HepG2 (cell line): ENCODE measurements at regions not wholly inside any gene's neighbourhood (a gene's known extent, or its start where the extent isn't known, plus 50 kb on each side); places are given as distances from the start of the nearest gene placed in this dataset.

Experiments used
- ATAC-seq: fragments of 200-7000 bp; cut with Tn5 transposase; 3 replicates; pipeline ENCODE4 v1.9.1; 2020; ENCODE audit warnings: mild to moderate bottlenecking, moderate library complexity
- BruUV-seq: library from RNA; stranded (reverse); fragments of 400-500 nt; replicated peaks from 2 replicates; lab custom pipeline; 2021; lab: Mats Ljungman, UMichigan
- CTCF ChIA-PET: fragments of 300-600 bp; formaldehyde crosslinking; extraction: SDS; loops from one replicate; lab custom pipeline; 2021; ENCODE audit warnings: low total read pairs, inconsistent platforms, low intra/inter-chr PET ratio; lab: Yijun Ruan, JAX
- POLR2A ChIA-PET: fragments of 350-600 bp; sonication (Branson Sonifier 250); formaldehyde crosslinking; loops from one replicate; lab custom pipeline; 2020; ENCODE audit warnings: antibody characterized with exemption, inconsistent platforms; lab: Yijun Ruan, JAX
- DNase-seq: peaks from one replicate; pipeline ENCODE4 v3.0.0-alpha.2; 2015; ENCODE audit warnings: low spot score
- FAIRE-seq: peaks from 3 replicates; lab custom pipeline; 2011; peaks lifted over from hg19 to GRCh38; lab: Jason Lieb, UNC
- H2AFZ ChIP-seq: one replicate; pipeline ENCODE4 v1.6.1; 2011; ENCODE audit warnings: low read length, inconsistent platforms
- H3K27ac ChIP-seq: fragments of 300-600 bp; 3 replicates; pipeline ENCODE4 v1.8.0; 2011; ENCODE audit warnings: mixed run types, mild to moderate bottlenecking, mixed read lengths, low read length, inconsistent platforms; ENCODE audit not compliant: insufficient read depth; ENCODE audit errors: extremely low read length
- H3K27me3 ChIP-seq, 2 experiments: fragments of 200-600 bp in 1 of 2; 2 replicates in 1 of 2; 3 replicates in 1 of 2; pipeline versions ENCODE4 v1.6.0 to v1.8.0; 2011; ENCODE audit warnings: low read length in 2 of 2, mild to moderate bottlenecking in 2 of 2, moderate library complexity in 2 of 2, inconsistent platforms in 1 of 2; ENCODE audit not compliant: insufficient read depth in 2 of 2, control insufficient read depth in 1 of 2
- H3K36me3 ChIP-seq, 2 experiments: fragments of 200-600 bp in 1 of 2; replicated peaks in 1 of 2; 2 replicates in 1 of 2; 3 replicates in 1 of 2; pipeline versions ENCODE4 v1.5.1 to v1.8.0; 2011; ENCODE audit warnings: low read length in 2 of 2, inconsistent platforms in 1 of 2; ENCODE audit not compliant: insufficient read depth in 2 of 2, control insufficient read depth in 1 of 2
- H3K4me1 ChIP-seq: 2 replicates; pipeline ENCODE4 v1.5.1; 2012; ENCODE audit warnings: low read length, inconsistent platforms; ENCODE audit not compliant: insufficient read depth
- H3K4me2 ChIP-seq: 2 replicates; pipeline ENCODE4 v1.6.0; 2011; ENCODE audit warnings: low read depth, low read length, inconsistent platforms
- H3K4me3 ChIP-seq, 3 experiments: fragments of 200-600 bp in 1 of 3; sonication (generic), shearing (Covaris generic) in 1 of 3; replicated peaks in 1 of 3; 2 replicates each; pipeline ENCODE4 v1.5.1; 2011 to 2016; ENCODE audit warnings: low read length in 3 of 3, inconsistent platforms in 2 of 3, low read depth in 2 of 3, mild to moderate bottlenecking in 2 of 3, control low read depth in 1 of 3, mixed read lengths in 1 of 3; ENCODE audit not compliant: insufficient read depth in 1 of 3
- H3K79me2 ChIP-seq: one replicate; pipeline ENCODE4 v1.6.1; 2011; ENCODE audit warnings: low read length, inconsistent platforms; ENCODE audit not compliant: insufficient read depth
- H3K9ac ChIP-seq: 2 replicates; pipeline ENCODE4 v1.6.0; 2011; ENCODE audit warnings: mild to moderate bottlenecking, low read depth, low read length, inconsistent platforms; ENCODE audit not compliant: insufficient read depth
- H3K9me3 ChIP-seq: 2 replicates; pipeline ENCODE4 v1.5.1; 2012; ENCODE audit warnings: mild to moderate bottlenecking, low read length
- H4K20me1 ChIP-seq: 2 replicates; pipeline ENCODE4 v1.6.0; 2011; ENCODE audit warnings: inconsistent platforms, mild to moderate bottlenecking, low read length, moderate library complexity; ENCODE audit not compliant: insufficient read depth
- AGO2 ChIP-seq: fragments of 200-400 bp; formaldehyde crosslinking; optimal IDR thresholded peaks from 2 replicates; pipeline ENCODE3; 2017; ENCODE audit warnings: mild to moderate bottlenecking, low read depth, low read length, moderate library complexity
- ARID2 ChIP-seq: sonication (generic); formaldehyde crosslinking; IDR thresholded peaks from 2 replicates; pipeline ENCODE4 v1.8.1; 2022; ENCODE audit warnings: mild to moderate bottlenecking, missing genetic modification reagents, borderline replicate concordance
- CAMTA2 ChIP-seq: sonication (generic); formaldehyde crosslinking; IDR thresholded peaks from 2 replicates; pipeline ENCODE4 v1.4.0; 2020; ENCODE audit warnings: mild to moderate bottlenecking, missing genetic modification reagents, borderline replicate concordance
- CENPBD1 ChIP-seq: sonication (generic); formaldehyde crosslinking; IDR thresholded peaks from 2 replicates; pipeline ENCODE4 v1.8.0; 2022; ENCODE audit warnings: missing genetic modification reagents, low read depth, mild to moderate bottlenecking, borderline replicate concordance
- HMG20A ChIP-seq: IDR thresholded peaks from 2 replicates; pipeline ENCODE4 v1.6.1; 2016; ENCODE audit warnings: borderline replicate concordance
- HOMEZ ChIP-seq: IDR thresholded peaks from 2 replicates; pipeline ENCODE4 v1.6.1; 2016; ENCODE audit warnings: low read depth
- KMT2B ChIP-seq: IDR thresholded peaks from 2 replicates; pipeline ENCODE4 v1.6.1; 2016; ENCODE audit warnings: missing genetic modification reagents, missing compliant biosample characterization
- LBX2 ChIP-seq: sonication (generic); formaldehyde crosslinking; IDR thresholded peaks from 2 replicates; pipeline ENCODE4 v1.5.0; 2020; ENCODE audit warnings: missing genetic modification reagents, mild to moderate bottlenecking, borderline replicate concordance
- MED1 ChIP-seq: sonication (generic); formaldehyde crosslinking; IDR thresholded peaks from 2 replicates; pipeline ENCODE4 v1.4.0; 2020; ENCODE audit warnings: missing genetic modification reagents
- NFE2L2 ChIP-seq: fragments of 150-350 bp; IDR thresholded peaks from 2 replicates; pipeline ENCODE4 v1.6.1; 2014; ENCODE audit warnings: low read length
- PAX8 ChIP-seq: sonication (generic); formaldehyde crosslinking; IDR thresholded peaks from 2 replicates; pipeline ENCODE4 v1.8.0; 2022; ENCODE audit warnings: mild to moderate bottlenecking, missing genetic modification reagents, borderline replicate concordance
- SALL2 ChIP-seq: sonication (generic); formaldehyde crosslinking; IDR thresholded peaks from 2 replicates; pipeline ENCODE4 v1.8.1; 2023; ENCODE audit warnings: mild to moderate bottlenecking, missing genetic modification reagents, inconsistent platforms
- SETDB1 ChIP-seq: sonication (generic); formaldehyde crosslinking; IDR thresholded peaks from 2 replicates; pipeline ENCODE4 v1.5.1; 2020; ENCODE audit warnings: missing genetic modification reagents, mild to moderate bottlenecking, borderline replicate concordance
- SOX13 ChIP-seq, 3 experiments: fragments of 450-650 bp in 1 of 3; sonication (generic) in 1 of 3; formaldehyde crosslinking in 1 of 3; IDR thresholded peaks in 2 of 3; conservative IDR thresholded peaks in 1 of 3; 2 replicates each; pipeline versions ENCODE4 v1.5.0 to v1.6.1; 2016 to 2020; ENCODE audit warnings: antibody characterized with exemption in 1 of 3, mild to moderate bottlenecking in 1 of 3, missing compliant biosample characterization in 1 of 3, missing genetic modification reagents in 1 of 3, moderate library complexity in 1 of 3
- ZBTB1 ChIP-seq: sonication (generic); formaldehyde crosslinking; IDR thresholded peaks from 2 replicates; pipeline ENCODE4 v1.4.0; 2020; ENCODE audit warnings: missing genetic modification reagents, borderline replicate concordance
- ZNF101 ChIP-seq: sonication (generic); formaldehyde crosslinking; IDR thresholded peaks from 2 replicates; pipeline ENCODE4 v1.4.0; 2020; ENCODE audit warnings: mild to moderate bottlenecking, low read depth, missing genetic modification reagents, borderline replicate concordance
- ZNF562 ChIP-seq: sonication (generic); formaldehyde crosslinking; IDR thresholded peaks from 2 replicates; pipeline ENCODE4 v1.8.0; 2022; ENCODE audit warnings: missing genetic modification reagents, borderline replicate concordance
- ZSCAN12 ChIP-seq: sonication (generic); formaldehyde crosslinking; IDR thresholded peaks from 2 replicates; pipeline ENCODE4 v1.9.0; 2021; ENCODE audit warnings: mild to moderate bottlenecking, missing genetic modification reagents
- WGBS: methylation state at CpG from one replicate; pipeline ENCODE4 v1.1.6; 2017; ENCODE audit warnings: low lambda C conversion rate; 5-methylcytosine and 5-hydroxymethylcytosine counted together
- in situ Hi-C: cut with HindIII; loops from 2 replicates; pipeline ENCODE4 v1.10.0; 2017; ENCODE audit warnings: low pct_unique_long_range_greater_than_20kb; ENCODE audit not compliant: extremely low pct_ligation_motif_present
- intact Hi-C: fragments of 100-400 bp; cut with micrococcal nuclease; formaldehyde crosslinking; loops from one replicate; pipeline ENCODE4 v1.10.0; 2022; ENCODE audit not compliant: unreplicated experiment

GRCh38 chr9:10903969-10904368, 291.2 kb upstream of the PTPRD start:
- intact Hi-C loops (no loop called here), in situ Hi-C loops (no loop called here)
- POLR2A ChIA-PET, result no interaction called here
- Histone ChIP-seq H3K4me3 (no peak overlapping the region), H3K9me3 (peaks cover 56% of the 10 kb centered on the region), H3K9ac (no peak overlapping the region), H3K27me3 (no peaks in the 10 kb centered on the region), H4K20me1 (no peaks in the 10 kb centered on the region), H3K79me2 (no peaks in the 10 kb centered on the region), H3K36me3 (no peaks in the 10 kb centered on the region), H2AFZ (no peak overlapping the region), H3K27ac (no peak overlapping the region), H3K4me2 (no peak overlapping the region), H3K4me1 (no peaks in the 10 kb centered on the region)
- TF ChIP-seq CENPBD1 (CRISPR knock-in tag) (no peak), CAMTA2 (CRISPR knock-in tag) (no peak), NFE2L2 (no peak), ZBTB1 (CRISPR knock-in tag) (no peak), ARID2 (CRISPR knock-in tag) (no peak), KMT2B (CRISPR knock-in tag) (no peak), SOX13 (IDR thresholded peaks at IDR 0.05) (no peak), SOX13 (CRISPR knock-in tag; conservative IDR thresholded peaks at IDR 0.05 in 1 of 2, IDR thresholded peaks at IDR 0.05 in 1 of 2) (no peak), AGO2 (no peak), ZNF101 (CRISPR knock-in tag) (no peak), ZSCAN12 (CRISPR knock-in tag) (no peak), PAX8 (CRISPR knock-in tag) (no peak), ZNF562 (CRISPR knock-in tag) (no peak), SETDB1 (CRISPR knock-in tag) (no peak), HOMEZ (CRISPR knock-in tag) (no peak), SALL2 (CRISPR knock-in tag) (no peak), HMG20A (no peak), MED1 (CRISPR knock-in tag) (no peak), LBX2 (no peak)
- 3% methylated on average over 1 of the region's 1 CpG for WGBS
- no peak for ATAC-seq
- FAIRE-seq, result no peak
- BruUV-seq, result no TSS peak
- CTCF ChIA-PET, result no interaction called here
- no peak for DNase-seq
